Mucosa of descending colon (tissue), 3 donors: ENCODE measurements at regions not wholly inside any gene's neighbourhood (a gene's known extent, or its start where the extent isn't known, plus 50 kb on each side); places are given as distances from the start of the nearest gene placed in this dataset.

Experiments used
- ATAC-seq: fragments of 200-7000 bp; cut with Tn5 transposase; one replicate; pipeline ENCODE4 v1.9.1; 2020; ENCODE audit warnings: mild to moderate bottlenecking, moderate library complexity
- DNase-seq, 3 donors: peaks; one replicate each; pipeline ENCODE4 v3.0.0-alpha.2; 2020
- H3K36me3 ChIP-seq: fragments of 200-600 bp; one replicate; pipeline ENCODE4 v1.8.0; 2021; ENCODE audit warnings: low read depth, mild to moderate bottlenecking
- H3K4me1 ChIP-seq: fragments of 200-600 bp; one replicate; pipeline ENCODE4 v1.8.0; 2021; ENCODE audit warnings: low read depth, mild to moderate bottlenecking
- H3K4me3 ChIP-seq: fragments of 200-600 bp; one replicate; pipeline ENCODE4 v1.8.0; 2021; ENCODE audit warnings: mild to moderate bottlenecking
- H3K9me3 ChIP-seq: fragments of 200-600 bp; one replicate; pipeline ENCODE4 v1.8.0; 2021; ENCODE audit warnings: mild to moderate bottlenecking
- CTCF ChIP-seq: fragments of 200-600 bp; IDR thresholded peaks from one replicate; pipeline ENCODE4 v1.8.0; 2022; ENCODE audit warnings: antibody characterized with exemption, mild to moderate bottlenecking
- intact Hi-C, 2 donors: fragments of 100-400 bp; cut with DNase I in 1 of 2; cut with micrococcal nuclease in 1 of 2; formaldehyde crosslinking; loops; one replicate each; pipeline versions ENCODE4 v1.11.0 to v1.11.1; 2022; cut with DNase I, micrococcal nuclease
- donor health status: DM: no; HTN: no; CAD: no; lungs with moderate emphysema.
- donor health status: DM: no; HTN: no; CAD: no.
- donor health status: DM: no; HTN: yes; CAD: no.

DNA sequence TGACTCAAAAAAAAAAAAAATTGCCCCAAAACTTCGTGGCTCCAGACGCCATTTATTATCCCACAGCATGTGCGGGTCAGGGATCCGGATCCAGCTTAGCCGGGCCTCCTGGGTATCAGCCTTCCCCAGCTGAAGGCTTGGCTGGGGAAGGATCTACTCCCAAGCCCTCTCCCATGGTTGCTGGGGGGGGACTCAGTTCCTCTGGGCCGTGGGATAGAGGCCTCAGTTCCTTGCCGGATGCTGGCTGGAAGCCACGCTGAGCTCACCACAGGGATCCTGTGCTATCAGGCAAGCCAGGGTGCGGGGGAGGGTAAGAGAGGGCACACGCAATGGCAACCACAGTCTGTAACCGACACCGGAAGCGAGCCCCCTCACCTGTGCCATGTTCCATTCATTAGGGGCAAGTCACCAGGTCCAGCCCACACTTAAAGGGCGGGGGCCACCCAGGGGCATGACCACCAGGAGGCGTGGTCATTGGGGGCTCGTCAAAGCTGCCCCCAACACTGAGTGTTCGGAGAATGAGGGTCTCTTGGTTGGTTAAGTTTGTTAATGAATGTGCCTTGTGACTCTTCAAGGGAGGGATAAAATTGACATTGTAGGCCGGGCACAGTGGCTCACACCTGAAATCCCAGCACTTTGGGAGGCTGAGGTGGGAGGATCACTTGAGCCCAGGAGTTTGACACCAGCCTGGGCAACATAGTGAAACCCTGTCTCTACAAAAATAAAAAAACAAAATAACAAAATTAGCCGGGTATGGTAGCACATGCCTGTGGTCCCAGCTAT lies 210.0 kb upstream of the GSE1 start:
- Histone ChIP-seq H3K4me3 (no peak overlapping the region), H3K9me3 (no peaks in the 10 kb centered on the region), H3K36me3 (no peaks in the 10 kb centered on the region), H3K4me1 (no peaks in the 10 kb centered on the region)
- intact Hi-C loops: no loop called here
- DNase-seq (peak in 2 of 3 donors; percentile 5 to 50), ATAC-seq (no peak)
- TF ChIP-seq CTCF: no peak

- no peaks in the 10 kb centered on the region for H3K9me3 ChIP-seq
- ATAC-seq (no peak), DNase-seq (peak in 1 of 3 donors; percentile 11)
- H3K36me3 ChIP-seq: no peaks in the 10 kb centered on the region
- intact Hi-C loops: no loop called here
- TF ChIP-seq CTCF: no peak
- H3K4me1 ChIP-seq: no peaks in the 10 kb centered on the region
- H3K4me3 ChIP-seq: no peak overlapping the region
Measured at GRCh38 chr16:85403693-85404092, 209.4 kb upstream of the GSE1 start.

- intact Hi-C loops: no loop called here
- DNase-seq (peak; percentile 1 to 37 (median 16)), ATAC-seq (no peak)
- Histone ChIP-seq H3K4me1 (no peaks in the 10 kb centered on the region), H3K9me3 (no peaks in the 10 kb centered on the region), H3K36me3 (no peaks in the 10 kb centered on the region), H3K4me3 (no peak overlapping the region)
- TF ChIP-seq CTCF: no peak
Measured at GRCh38 chr16:85412911-85413520, 200.1 kb upstream of the GSE1 start.

- intact Hi-C loops: no loop called here
- Histone ChIP-seq H3K9me3 (no peaks in the 10 kb centered on the region), H3K4me3 (no peak overlapping the region), H3K4me1 (no peaks in the 10 kb centered on the region), H3K36me3 (no peaks in the 10 kb centered on the region)
- ATAC-seq (no peak), DNase-seq (peak in 2 of 3 donors; percentile 11 to 17)
- TF ChIP-seq CTCF: no peak
Measured at GRCh38 chr16:85413691-85414663, 199.1 kb upstream of the GSE1 start.

DNA sequence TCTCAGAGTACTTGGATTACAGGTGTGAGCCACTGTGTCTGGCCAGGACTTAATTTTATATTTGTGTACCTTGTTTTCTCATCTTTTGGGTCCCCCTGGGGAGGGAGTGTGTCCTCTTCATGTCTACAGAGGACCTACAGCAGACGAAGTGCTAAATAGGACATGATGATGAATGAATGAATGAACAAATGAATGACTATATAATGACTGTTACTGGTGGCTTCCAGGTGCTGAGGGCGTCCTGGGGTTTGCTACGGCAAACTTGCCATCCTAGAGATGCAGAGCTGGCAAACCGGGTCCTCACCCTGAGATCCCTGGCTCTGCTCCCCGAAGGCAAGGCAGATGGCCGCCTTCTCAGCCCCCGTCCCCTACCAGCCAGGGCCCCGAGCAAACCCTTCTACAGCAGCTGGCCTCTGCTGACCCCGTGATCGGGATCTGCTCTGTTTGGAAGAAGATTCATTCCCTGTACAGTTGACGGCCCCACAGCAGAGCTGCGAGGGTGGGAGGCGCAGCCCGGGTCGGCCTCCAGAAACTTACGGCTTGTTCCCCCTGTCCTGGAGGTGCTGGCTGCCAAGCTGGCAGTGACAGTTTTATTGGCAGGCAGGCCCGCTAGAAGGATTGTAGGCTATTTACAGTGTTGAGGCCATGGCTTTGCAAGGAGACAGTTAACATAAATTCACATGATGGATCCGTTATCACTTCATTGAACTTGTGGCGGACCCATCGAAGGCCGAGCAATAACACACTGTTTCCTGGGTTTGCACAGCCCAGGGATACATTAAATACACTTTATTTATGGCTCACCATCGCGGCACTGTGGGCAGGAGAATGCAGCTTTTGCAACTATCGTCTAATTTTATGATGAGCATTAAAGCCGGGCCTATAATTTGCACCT lies 197.7 kb upstream of the GSE1 start:
- Histone ChIP-seq H3K4me3 (no peak overlapping the region), H3K36me3 (no peaks in the 10 kb centered on the region), H3K4me1 (no peaks in the 10 kb centered on the region), H3K9me3 (no peaks in the 10 kb centered on the region)
- ATAC-seq (no peak), DNase-seq (peak; percentile 2 to 40 (median 23))
- TF ChIP-seq CTCF: no peak
- intact Hi-C loops: no loop called here
